Adipocyte (in vitro differentiated cells): ENCODE measurements at regions not wholly inside any gene's neighbourhood (a gene's known extent, or its start where the extent isn't known, plus 50 kb on each side); places are given as distances from the start of the nearest gene placed in this dataset.
A peak's percentile ranks its signal among the peaks of the same experiment; 100 is the strongest.

ENCODE experiments used
- DNase-seq: peaks from one replicate; pipeline ENCODE4 v3.0.0-alpha.2; 2015; ENCODE audit warnings: low read depth
- H3K27me3 ChIP-seq: replicated peaks from 2 replicates; pipeline ENCODE4 v1.7.0; 2013; ENCODE audit warnings: mild to moderate bottlenecking, low read length, moderate library complexity; ENCODE audit not compliant: control insufficient read depth, insufficient read depth
- H3K36me3 ChIP-seq: 2 replicates; pipeline ENCODE4 v1.7.0; 2013; ENCODE audit warnings: low read length, mild to moderate bottlenecking, moderate library complexity; ENCODE audit not compliant: control insufficient read depth, insufficient read depth, severe bottlenecking
- H3K4me1 ChIP-seq: 2 replicates; pipeline ENCODE4 v1.7.0; 2013; ENCODE audit warnings: mild to moderate bottlenecking, low read length, moderate library complexity; ENCODE audit not compliant: control insufficient read depth, insufficient read depth
- H3K4me3 ChIP-seq: 2 replicates; pipeline ENCODE4 v1.7.0; 2013; ENCODE audit warnings: mild to moderate bottlenecking, low read length, moderate library complexity
- H3K9ac ChIP-seq: 2 replicates; pipeline ENCODE4 v1.7.0; 2013; ENCODE audit warnings: mild to moderate bottlenecking, low read length, moderate library complexity
- H3K9me3 ChIP-seq: 2 replicates; pipeline ENCODE4 v1.7.0; 2013; ENCODE audit warnings: mild to moderate bottlenecking, low read length, moderate library complexity; ENCODE audit not compliant: control insufficient read depth

DNA sequence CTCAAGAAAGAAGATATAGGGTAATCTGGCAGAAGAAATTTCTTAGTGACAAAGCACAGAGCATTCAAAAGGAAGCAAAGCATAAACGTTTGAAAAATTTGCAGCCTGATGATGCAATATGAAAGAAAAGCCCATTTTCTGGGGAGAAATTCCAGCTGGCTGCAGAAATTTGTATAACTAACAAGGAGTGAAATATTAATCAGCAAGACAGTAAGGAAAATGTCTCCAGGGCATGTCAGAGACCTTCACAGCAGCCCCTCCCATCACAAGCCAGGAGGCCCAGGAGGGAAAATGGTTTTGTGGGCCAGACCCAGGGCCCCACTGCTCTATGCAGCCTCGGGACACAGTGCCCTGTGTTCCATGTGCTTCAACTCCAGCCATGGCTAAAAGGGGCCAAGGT lies 359.4 kb downstream of the HINT1 start:
- no peak overlapping the region for H3K4me3 ChIP-seq
- H3K27me3 ChIP-seq, result no peaks in the 10 kb centered on the region

GRCh38 chr5:130805036-130805435 lies 360.0 kb downstream of the HINT1 start:
- Histone ChIP-seq H3K4me1 (no peaks in the 10 kb centered on the region), H3K4me3 (no peak overlapping the region), H3K9me3 (peaks cover 31% of the 10 kb centered on the region), H3K27me3 (no peaks in the 10 kb centered on the region), H3K9ac (no peak overlapping the region), H3K36me3 (no peaks in the 10 kb centered on the region)
- DNase-seq, result peak; percentile 2

More for the DNA sequence above, 359.4 kb downstream of the HINT1 start:
- Histone ChIP-seq H3K4me1 (no peaks in the 10 kb centered on the region), H3K36me3 (no peaks in the 10 kb centered on the region), H3K9me3 (peaks cover 28% of the 10 kb centered on the region), H3K9ac (no peak overlapping the region)
- DNase-seq, result peak; percentile 67

DNA sequence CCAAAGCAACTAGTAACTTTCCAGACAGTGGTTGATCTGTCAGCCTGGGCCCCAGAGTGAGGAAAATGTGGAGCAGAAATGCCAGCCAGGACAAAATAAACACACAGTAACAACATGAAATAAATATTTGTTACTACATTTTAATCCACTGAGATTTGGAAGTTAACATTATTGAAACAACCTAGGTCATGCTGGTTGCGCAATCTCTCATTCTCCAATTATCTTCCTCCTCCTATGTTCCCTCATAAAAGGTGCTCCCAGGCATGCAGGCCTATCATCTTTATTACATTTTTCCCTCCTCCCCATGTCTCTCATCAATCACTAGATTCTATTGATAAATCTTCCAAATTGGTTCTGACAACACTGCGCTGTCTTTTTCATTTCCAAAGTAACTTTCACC lies 363.1 kb downstream of the HINT1 start:
- Histone ChIP-seq H3K36me3 (no peaks in the 10 kb centered on the region), H3K9ac (no peak overlapping the region), H3K4me1 (no peaks in the 10 kb centered on the region), H3K27me3 (no peaks in the 10 kb centered on the region), H3K9me3 (peaks cover 41% of the 10 kb centered on the region), H3K4me3 (no peak overlapping the region)
- no peak for DNase-seq

DNA sequence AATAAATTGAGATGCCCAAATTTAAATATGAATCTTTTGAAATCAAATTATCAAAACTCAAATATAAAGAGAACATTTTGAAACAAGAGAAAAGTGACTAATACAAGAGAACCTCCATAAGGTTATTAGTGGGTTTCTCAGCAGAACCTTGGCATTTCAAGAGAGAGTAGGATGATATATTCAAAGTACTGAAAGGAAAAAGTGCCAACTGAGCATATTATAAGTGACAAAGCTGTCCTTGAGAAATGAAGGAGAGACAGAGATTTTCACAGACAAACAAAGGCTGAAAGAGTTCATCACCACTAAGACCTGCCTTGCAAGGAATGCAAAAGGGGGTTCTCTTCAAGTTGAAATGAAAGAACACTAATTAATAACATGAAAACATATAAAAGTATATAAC lies 366.0 kb downstream of the HINT1 start:
- Histone ChIP-seq H3K27me3 (no peaks in the 10 kb centered on the region), H3K9me3 (peaks cover 41% of the 10 kb centered on the region), H3K36me3 (no peaks in the 10 kb centered on the region), H3K4me1 (no peaks in the 10 kb centered on the region), H3K9ac (no peak overlapping the region), H3K4me3 (no peak overlapping the region)
- no peak for DNase-seq

DNA sequence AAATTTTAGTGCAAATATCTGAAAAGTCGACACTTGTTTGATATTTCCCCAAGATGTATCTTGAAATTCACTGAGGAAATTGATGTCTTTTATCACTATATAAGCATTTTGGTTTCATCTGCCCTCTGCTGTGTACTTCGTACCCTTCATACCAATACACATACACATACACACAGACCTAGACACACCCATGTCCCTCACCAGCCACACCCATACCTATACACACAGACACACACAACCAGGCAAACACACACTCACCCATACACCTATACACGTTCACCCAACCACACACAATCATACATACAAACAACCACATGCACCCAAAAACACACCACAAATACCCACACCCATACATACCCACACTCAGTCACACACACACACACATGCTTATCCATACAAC lies 367.8 kb downstream of the HINT1 start:
- H3K9me3 ChIP-seq, result peaks cover 30% of the 10 kb centered on the region
- no peak overlapping the region for H3K9ac ChIP-seq
- H3K4me1 ChIP-seq, result no peaks in the 10 kb centered on the region
- H3K27me3 ChIP-seq, result no peaks in the 10 kb centered on the region
- no peaks in the 10 kb centered on the region for H3K36me3 ChIP-seq
- no peak overlapping the region for H3K4me3 ChIP-seq
- DNase-seq, result no peak

DNA sequence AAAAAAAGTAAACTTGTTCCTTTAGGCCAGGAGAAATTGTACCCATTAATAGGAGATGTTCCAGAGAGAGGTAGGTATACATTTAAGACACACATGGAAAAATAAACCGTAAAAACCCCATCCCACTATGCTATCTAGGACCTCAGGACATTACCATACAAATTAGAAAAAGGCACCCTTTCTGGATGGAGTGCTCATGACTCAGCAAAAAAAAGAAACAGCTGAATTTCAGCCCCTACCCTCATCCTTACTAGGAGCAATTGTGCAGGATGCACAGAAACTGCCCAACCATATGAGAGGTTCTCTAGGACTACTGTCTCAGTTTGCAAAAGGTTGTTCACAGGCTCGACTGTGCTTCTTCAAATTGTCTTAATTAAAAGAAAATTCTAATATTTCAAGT lies 368.2 kb downstream of the HINT1 start:
- Histone ChIP-seq H3K36me3 (no peaks in the 10 kb centered on the region), H3K9ac (no peak overlapping the region), H3K4me3 (no peak overlapping the region), H3K27me3 (no peaks in the 10 kb centered on the region), H3K9me3 (peaks cover 26% of the 10 kb centered on the region), H3K4me1 (no peaks in the 10 kb centered on the region)
- peak; percentile 6 for DNase-seq

GRCh38 chr5:130796032-130796431 lies 369.0 kb downstream of the HINT1 start:
- Histone ChIP-seq H3K9ac (no peak overlapping the region), H3K27me3 (no peaks in the 10 kb centered on the region), H3K9me3 (peaks cover 17% of the 10 kb centered on the region), H3K36me3 (no peaks in the 10 kb centered on the region), H3K4me1 (no peaks in the 10 kb centered on the region), H3K4me3 (no peak overlapping the region)
- no peak for DNase-seq

- peaks cover 10% of the 10 kb centered on the region for H3K9me3 ChIP-seq
- no peaks in the 10 kb centered on the region for H3K4me1 ChIP-seq
- H3K27me3 ChIP-seq, result no peaks in the 10 kb centered on the region
- peak; percentile 17 for DNase-seq
- no peaks in the 10 kb centered on the region for H3K36me3 ChIP-seq
- H3K4me3 ChIP-seq, result no peak overlapping the region
- H3K9ac ChIP-seq, result no peak overlapping the region
Observed at GRCh38 chr5:130795037-130795436, 370.0 kb downstream of the HINT1 start.

DNA sequence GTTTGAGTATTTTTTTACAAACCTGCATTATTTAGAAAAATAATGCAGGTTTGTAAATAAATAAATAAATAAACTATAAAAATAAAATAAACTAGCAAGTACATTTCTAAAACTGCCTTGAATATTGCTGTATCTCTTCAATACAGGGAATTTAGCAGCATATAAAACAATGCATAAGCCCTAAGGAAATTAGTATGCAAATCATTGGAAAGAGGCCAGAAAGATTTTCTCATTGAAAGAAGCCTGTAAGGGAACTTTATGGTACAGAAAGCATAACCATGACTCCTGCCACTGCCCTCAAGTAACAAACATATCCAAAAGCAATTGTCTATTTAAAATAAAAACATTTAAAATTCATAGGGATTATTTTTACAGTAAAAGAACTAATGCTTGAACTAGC lies 387.3 kb downstream of the HINT1 start:
- no peak for DNase-seq
- no peaks in the 10 kb centered on the region for H3K4me1 ChIP-seq
- H3K9me3 ChIP-seq, result no peaks in the 10 kb centered on the region
- no peak overlapping the region for H3K9ac ChIP-seq
- H3K4me3 ChIP-seq, result no peak overlapping the region
- no peaks in the 10 kb centered on the region for H3K27me3 ChIP-seq
- H3K36me3 ChIP-seq, result no peaks in the 10 kb centered on the region

DNA sequence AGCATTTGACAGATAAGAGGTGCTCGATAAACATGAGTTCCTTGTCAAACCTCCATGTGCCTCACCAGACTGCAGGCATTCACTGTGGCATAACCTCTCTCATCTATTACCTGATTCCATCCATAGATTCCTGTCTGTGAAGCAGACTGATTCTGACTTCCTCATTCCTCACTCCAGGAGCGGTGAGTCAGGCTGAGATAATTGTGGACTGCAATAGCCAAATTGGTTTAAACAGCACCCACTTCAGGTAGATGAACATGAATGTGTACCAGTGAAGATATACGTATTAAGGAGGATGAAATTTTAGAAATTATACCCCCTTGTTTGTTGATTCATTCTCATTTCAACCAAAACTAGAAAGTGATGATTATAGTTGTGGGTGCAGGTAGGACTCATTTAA lies 391.2 kb downstream of the HINT1 start:
- no peak overlapping the region for H3K9ac ChIP-seq
- H3K27me3 ChIP-seq, result no peaks in the 10 kb centered on the region
- DNase-seq, result no peak
- no peak overlapping the region for H3K4me3 ChIP-seq
- no peaks in the 10 kb centered on the region for H3K9me3 ChIP-seq
- no peaks in the 10 kb centered on the region for H3K4me1 ChIP-seq
- H3K36me3 ChIP-seq, result no peaks in the 10 kb centered on the region

- H3K9me3 ChIP-seq, result no peaks in the 10 kb centered on the region
- no peaks in the 10 kb centered on the region for H3K27me3 ChIP-seq
- peak; percentile 78 for DNase-seq
- no peaks in the 10 kb centered on the region for H3K36me3 ChIP-seq
- H3K4me3 ChIP-seq, result no peak overlapping the region
- H3K4me1 ChIP-seq, result no peaks in the 10 kb centered on the region
- H3K9ac ChIP-seq, result no peak overlapping the region
Observed at GRCh38 chr5:130762031-130762430, 403.0 kb downstream of the HINT1 start.

DNA sequence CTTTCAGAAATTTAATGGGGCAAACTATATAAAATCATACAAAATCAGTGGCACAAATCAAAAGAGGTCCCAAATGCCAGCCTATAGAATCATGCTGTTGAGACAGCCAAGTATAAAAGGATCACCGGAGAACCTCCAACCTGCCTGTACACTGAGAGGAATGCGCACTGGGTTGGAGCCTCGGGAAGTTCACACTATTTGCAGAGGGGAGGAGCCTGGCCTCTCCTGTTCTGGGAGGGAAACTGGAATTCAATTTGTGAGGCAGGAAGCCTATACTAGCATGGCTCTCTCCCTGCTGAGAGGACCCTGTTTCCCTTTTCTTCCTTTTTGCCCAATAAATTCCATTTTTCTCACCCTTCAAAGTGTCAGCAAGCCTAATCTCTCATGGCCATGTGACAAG lies 406.0 kb downstream of the HINT1 start:
- Histone ChIP-seq H3K4me1 (no peaks in the 10 kb centered on the region), H3K4me3 (no peak overlapping the region), H3K9me3 (no peaks in the 10 kb centered on the region), H3K36me3 (no peaks in the 10 kb centered on the region), H3K9ac (no peak overlapping the region), H3K27me3 (no peaks in the 10 kb centered on the region)
- peak; percentile 5 for DNase-seq
